GM12864 (cell line): ENCODE measurements at regions not wholly inside any gene's neighbourhood (a gene's known extent, or its start where the extent isn't known, plus 50 kb on each side); places are given as distances from the start of the nearest gene placed in this dataset.

Experiments used
- DNase-seq: peaks from one replicate; pipeline ENCODE4 v3.0.0-alpha.2; 2011; ENCODE audit warnings: low read depth
- H3K4me3 ChIP-seq: 2 replicates; pipeline ENCODE4 v1.5.1; 2011; ENCODE audit warnings: mild to moderate bottlenecking, low read depth, low read length, control low read depth
- CTCF ChIP-seq: IDR thresholded peaks from 2 replicates; pipeline ENCODE4 v1.5.1; 2011; ENCODE audit warnings: low read depth, mild to moderate bottlenecking, moderate library complexity, low read length, control low read depth, inconsistent platforms; ENCODE audit errors: missing control alignments

GRCh38 chr2:831225-831536, 119.5 kb upstream of the SNTG2 start:
- no peak overlapping the region for H3K4me3 ChIP-seq
- DNase-seq, result no peak
- TF ChIP-seq CTCF, result no peak

GRCh38 chr2:830419-831224, 120.0 kb upstream of the SNTG2 start:
- no peak for DNase-seq
- TF ChIP-seq CTCF, result no peak
- no peak overlapping the region for H3K4me3 ChIP-seq

GRCh38 chr2:829047-829446, 121.6 kb upstream of the SNTG2 start:
- DNase-seq, result no peak
- H3K4me3 ChIP-seq, result no peak overlapping the region
- no peak for TF ChIP-seq CTCF

GRCh38 chr2:824954-825353, 125.7 kb upstream of the SNTG2 start:
- TF ChIP-seq CTCF, result no peak
- DNase-seq, result no peak

GRCh38 chr2:824524-824923, 126.1 kb upstream of the SNTG2 start:
- no peak for DNase-seq
- TF ChIP-seq CTCF, result no peak

More at GRCh38 chr2:824954-825353, 125.7 kb upstream of the SNTG2 start:
- H3K4me3 ChIP-seq, result no peak overlapping the region

GRCh38 chr2:821546-821945, 129.1 kb upstream of the SNTG2 start:
- no peak for TF ChIP-seq CTCF
- DNase-seq, result no peak
- H3K4me3 ChIP-seq, result no peak overlapping the region

More at GRCh38 chr2:824524-824923, 126.1 kb upstream of the SNTG2 start:
- H3K4me3 ChIP-seq, result no peak overlapping the region

GRCh38 chr2:819601-820000, 131.0 kb upstream of the SNTG2 start:
- no peak for TF ChIP-seq CTCF
- DNase-seq, result no peak
- no peak overlapping the region for H3K4me3 ChIP-seq
